Liver (tissue), 3 donors: ENCODE measurements at regions not wholly inside any gene's neighbourhood (a gene's known extent, or its start where the extent isn't known, plus 50 kb on each side); places are given as distances from the start of the nearest gene placed in this dataset.

ENCODE experiments used
- CTCF ChIP-seq: fragments of 150-350 bp; IDR thresholded peaks from 2 replicates; pipeline ENCODE4 v1.5.1; 2017; ENCODE audit warnings: improper control_type of control experiment, low read depth, low read length; ENCODE audit not compliant: missing input control
- RAD21 ChIP-seq, 2 donors: IDR thresholded peaks; 2 replicates each; pipeline ENCODE4 v1.6.1; 2016; ENCODE audit warnings: antibody characterized with exemption in 2 of 2, mild to moderate bottlenecking in 2 of 2
- SP1 ChIP-seq: IDR thresholded peaks from 2 replicates; pipeline ENCODE4 v1.6.1; 2018; ENCODE audit warnings: antibody characterized with exemption, mild to moderate bottlenecking
- YY1 ChIP-seq: IDR thresholded peaks from 2 replicates; pipeline ENCODE4 v1.6.1; 2016; ENCODE audit warnings: antibody characterized with exemption, mild to moderate bottlenecking
- donor health status: healthy.
- donor health status: healthy.

- TF ChIP-seq CTCF (no peak), RAD21 (IDR thresholded peaks at IDR 0.05) (no peak), SP1 (no peak), YY1 (no peak)
Measured at GRCh38 chr13:37194428-37194861, 89.0 kb upstream of the CSNK1A1L start.
